GM12872 (cell line): ENCODE measurements at regions not wholly inside any gene's neighbourhood (a gene's known extent, or its start where the extent isn't known, plus 50 kb on each side); places are given as distances from the start of the nearest gene placed in this dataset.

Experiments
- CTCF ChIP-seq: IDR thresholded peaks from 3 replicates; pipeline ENCODE4 v1.5.1; 2011; ENCODE audit warnings: low read depth, mild to moderate bottlenecking, low read length, moderate library complexity; ENCODE audit not compliant: insufficient read depth

GRCh38 chr5:29252390-29252789 lies 1941.1 kb upstream of the CDH6 start:
- no peak for TF ChIP-seq CTCF

- no peak for TF ChIP-seq CTCF
Measured at GRCh38 chr5:29247346-29248028, 1946.0 kb upstream of the CDH6 start.

GRCh38 chr5:29240379-29240778 lies 1953.1 kb upstream of the CDH6 start:
- TF ChIP-seq CTCF, result no peak

- no peak for TF ChIP-seq CTCF
Measured at GRCh38 chr5:29239606-29240005, 1953.9 kb upstream of the CDH6 start.

- TF ChIP-seq CTCF, result no peak
Measured at GRCh38 chr5:29238115-29238514, 1955.4 kb upstream of the CDH6 start.

GRCh38 chr5:29231154-29231553 lies 1962.3 kb upstream of the CDH6 start:
- TF ChIP-seq CTCF, result no peak

GRCh38 chr5:29230591-29230990 lies 1962.9 kb upstream of the CDH6 start:
- TF ChIP-seq CTCF, result no peak
